Uterus (tissue), 2 donors: ENCODE measurements at regions not wholly inside any gene's neighbourhood (a gene's known extent, or its start where the extent isn't known, plus 50 kb on each side); places are given as distances from the start of the nearest gene placed in this dataset.

ENCODE experiments used
- CTCF ChIP-seq, 4 experiments: fragments of 200-600 bp in 2 of 4; fragments of 450-650 bp in 2 of 4; sonication (generic) in 2 of 4; IDR thresholded peaks; one replicate each; pipeline ENCODE4 v1.5.1; 2016 to 2019; ENCODE audit warnings: antibody characterized with exemption in 4 of 4, mild to moderate bottlenecking in 2 of 4, moderate library complexity in 1 of 4
- POLR2A ChIP-seq, 2 donors: fragments of 450-650 bp; IDR thresholded peaks; one replicate each; pipeline ENCODE4 v1.6.1; 2016; ENCODE audit warnings: antibody characterized with exemption in 2 of 2, mild to moderate bottlenecking in 1 of 2, moderate library complexity in 1 of 2

- TF ChIP-seq CTCF (IDR thresholded peaks at IDR 0.05) (no peak), POLR2A (IDR thresholded peaks at IDR 0.05) (no peak)
These were observed 798.7 kb downstream of the TBC1D22A start for GRCh38 chr22:47561115-47561675.
